ENCODE measurements at regions not wholly inside any gene's neighbourhood (a gene's known extent, or its start where the extent isn't known, plus 50 kb on each side); places are given as distances from the start of the nearest gene placed in this dataset.

DNA sequence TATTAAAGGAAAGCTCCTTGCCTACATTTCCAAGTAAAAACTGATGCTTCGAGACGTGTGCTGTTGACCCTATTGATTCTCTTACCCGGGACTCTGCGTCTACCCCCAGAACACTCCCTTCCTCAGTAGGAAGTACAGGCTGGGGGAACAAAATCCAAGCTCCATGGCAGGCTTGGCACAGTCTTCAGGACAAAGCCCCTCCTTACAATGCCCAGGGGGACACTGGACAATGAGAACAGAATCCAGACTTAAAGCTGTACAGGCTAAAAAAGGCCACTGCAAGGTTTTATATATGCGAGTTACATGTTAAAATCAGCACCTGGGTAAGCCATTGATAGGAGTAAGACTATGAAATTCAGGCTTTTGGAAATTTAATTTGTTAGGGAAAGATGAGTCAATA is 250.6 kb upstream of the DAPK1 start:
- TF ChIP-seq, protein P1, sequence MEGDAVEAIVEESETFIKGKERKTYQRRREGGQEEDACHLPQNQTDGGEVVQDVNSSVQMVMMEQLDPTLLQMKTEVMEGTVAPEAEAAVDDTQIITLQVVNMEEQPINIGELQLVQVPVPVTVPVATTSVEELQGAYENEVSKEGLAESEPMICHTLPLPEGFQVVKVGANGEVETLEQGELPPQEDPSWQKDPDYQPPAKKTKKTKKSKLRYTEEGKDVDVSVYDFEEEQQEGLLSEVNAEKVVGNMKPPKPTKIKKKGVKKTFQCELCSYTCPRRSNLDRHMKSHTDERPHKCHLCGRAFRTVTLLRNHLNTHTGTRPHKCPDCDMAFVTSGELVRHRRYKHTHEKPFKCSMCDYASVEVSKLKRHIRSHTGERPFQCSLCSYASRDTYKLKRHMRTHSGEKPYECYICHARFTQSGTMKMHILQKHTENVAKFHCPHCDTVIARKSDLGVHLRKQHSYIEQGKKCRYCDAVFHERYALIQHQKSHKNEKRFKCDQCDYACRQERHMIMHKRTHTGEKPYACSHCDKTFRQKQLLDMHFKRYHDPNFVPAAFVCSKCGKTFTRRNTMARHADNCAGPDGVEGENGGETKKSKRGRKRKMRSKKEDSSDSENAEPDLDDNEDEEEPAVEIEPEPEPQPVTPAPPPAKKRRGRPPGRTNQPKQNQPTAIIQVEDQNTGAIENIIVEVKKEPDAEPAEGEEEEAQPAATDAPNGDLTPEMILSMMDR (IDR thresholded peaks at IDR 0.05): no peak
- no peak for TF ChIP-seq POLR2A (IDR thresholded peaks at IDR 0.05)
- no peak overlapping the region for H3K27ac ChIP-seq
- no peak overlapping the region for H3K4me3 ChIP-seq
- intact Hi-C loops (cut with DNase I): no loop called here
- ATAC-seq (no peak), DNase-seq (no peak)
- H3K36me3 ChIP-seq: no peaks in the 10 kb centered on the region
- H3K9me3 ChIP-seq: peaks cover 0 to 3% (median 0%) of the 10 kb centered on the region in 12 donors
- peaks cover 0 to 6% (median 0%) of the 10 kb centered on the region in 9 donors for H3K27me3 ChIP-seq
- no peaks in the 10 kb centered on the region for H3K4me1 ChIP-seq
- WGBS, 4 donors: 48 to 78% (median 63%) methylated on average over 5 of the region's 5 CpGs

- DNase-seq (no peak), ATAC-seq (no peak)
- intact Hi-C loops (cut with DNase I): no loop called here
- 52 to 59% (median 53%) methylated on average over 3 of the region's 3 CpGs for WGBS, 4 donors
- Histone ChIP-seq H3K9me3 (no peaks in the 10 kb centered on the region), H3K4me1 (no peaks in the 10 kb centered on the region), H3K27ac (no peak overlapping the region), H3K4me3 (no peak overlapping the region), H3K36me3 (no peaks in the 10 kb centered on the region), H3K27me3 (peaks cover 0 to 6% (median 0%) of the 10 kb centered on the region in 9 donors)
- TF ChIP-seq, protein P1 (IDR thresholded peaks at IDR 0.05): no peak
- no peak for TF ChIP-seq POLR2A (IDR thresholded peaks at IDR 0.05)
These were observed 248.6 kb upstream of the DAPK1 start for GRCh38 chr9:87249029-87249428.

- Histone ChIP-seq H3K4me1 (peaks cover 0 to 4% (median 0%) of the 10 kb centered on the region in 12 donors), H3K4me3 (no peak overlapping the region), H3K36me3 (no peaks in the 10 kb centered on the region), H3K27me3 (peaks cover 0 to 6% (median 0%) of the 10 kb centered on the region in 9 donors), H3K27ac (no peak overlapping the region), H3K9me3 (no peaks in the 10 kb centered on the region)
- 95 to 100% (median 97%) methylated on average over 1 of the region's 1 CpG; no CpG with 5 or more reads in 1 of the 4 donors for WGBS, 4 donors
- DNase-seq: no peak
- TF ChIP-seq, protein P1 (IDR thresholded peaks at IDR 0.05): no peak
- TF ChIP-seq POLR2A (IDR thresholded peaks at IDR 0.05): no peak
- intact Hi-C loops (cut with DNase I): no loop called here
- ATAC-seq: no peak
These were observed 247.5 kb upstream of the DAPK1 start for GRCh38 chr9:87250205-87250604.

- ATAC-seq: peak in 2 of 4 donors; percentile 13 to 22
These were observed 242.1 kb upstream of the DAPK1 start for GRCh38 chr9:87255431-87256155.

More at GRCh38 chr9:87255431-87256155, 242.1 kb upstream of the DAPK1 start:
- TF ChIP-seq POLR2A (IDR thresholded peaks at IDR 0.05): no peak
- TF ChIP-seq, protein P1 (IDR thresholded peaks at IDR 0.05): no peak
- Histone ChIP-seq H3K36me3 (no peaks in the 10 kb centered on the region), H3K4me3 (no peak overlapping the region), H3K4me1 (peaks cover 0 to 11% (median 0%) of the 10 kb centered on the region in 12 donors), H3K9me3 (no peaks in the 10 kb centered on the region), H3K27ac (peak overlapping the region in 4 of 12 donors; percentile 1 to 37 (median 22)), H3K27me3 (peaks cover 0 to 3% (median 0%) of the 10 kb centered on the region in 9 donors)
- WGBS, 4 donors: 49 to 59% (median 52%) methylated on average over 8 to 11 of the region's 11 CpGs
- intact Hi-C loops (cut with DNase I): no loop called here
- no peak for DNase-seq

Measured in heart left ventricle (tissue), 16 donors.